Adrenal gland (tissue), 5 donors: ENCODE measurements at regions not wholly inside any gene's neighbourhood (a gene's known extent, or its start where the extent isn't known, plus 50 kb on each side); places are given as distances from the start of the nearest gene placed in this dataset.
"Not testable (repeated sequence)": the region's sequence is repeated elsewhere in the genome, so short reads cannot be mapped to it uniquely, and the experiment has no call there.

Experiments
- CTCF ChIP-seq, 6 experiments: fragments of 450-650 bp in 4 of 6; fragments of 200-600 bp in 2 of 6; sonication (generic) in 1 of 6; IDR thresholded peaks; 1 replicate in 5 of 6; 2 replicates in 1 of 6; pipeline versions ENCODE4 v1.5.1 to v1.8.0; 2016 to 2021; ENCODE audit warnings: antibody characterized with exemption in 6 of 6, mild to moderate bottlenecking in 2 of 6, moderate library complexity in 1 of 6
- POLR2A ChIP-seq, 2 donors: fragments of 450-650 bp; IDR thresholded peaks; one replicate each; pipeline ENCODE4 v1.6.1; 2017; ENCODE audit warnings: antibody characterized with exemption in 2 of 2, mild to moderate bottlenecking in 2 of 2, moderate library complexity in 1 of 2
- donor health status: DM: no; HTN: no; CAD: no.

- not testable (repeated sequence) for TF ChIP-seq CTCF, POLR2A (IDR thresholded peaks at IDR 0.05)
Observed at GRCh38 chr6:51052716-51053115, 234.0 kb downstream of the TFAP2B start.
